ENCODE measurements at regions not wholly inside any gene's neighbourhood (a gene's known extent, or its start where the extent isn't known, plus 50 kb on each side); places are given as distances from the start of the nearest gene placed in this dataset.

DNA sequence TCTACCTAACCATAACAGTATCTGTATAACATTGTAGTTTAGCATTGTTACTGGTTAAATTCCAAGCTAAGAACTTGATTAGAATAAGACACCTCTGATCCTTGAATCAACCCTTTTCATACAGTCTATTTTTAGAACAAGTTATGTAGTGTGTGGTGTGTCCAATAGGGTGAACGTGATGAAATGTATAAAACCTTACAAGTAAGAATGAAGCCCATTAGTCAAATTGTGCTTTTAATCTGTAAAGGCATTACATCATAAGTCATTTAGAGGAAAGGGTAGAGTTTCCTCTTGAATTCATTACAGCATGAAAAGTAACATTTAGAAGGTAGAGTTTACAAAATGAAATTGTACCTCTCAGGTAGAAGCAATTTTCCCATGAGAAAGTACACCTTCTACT lies 479.2 kb downstream of the LTN1 start:
- TF ChIP-seq, protein P1, sequence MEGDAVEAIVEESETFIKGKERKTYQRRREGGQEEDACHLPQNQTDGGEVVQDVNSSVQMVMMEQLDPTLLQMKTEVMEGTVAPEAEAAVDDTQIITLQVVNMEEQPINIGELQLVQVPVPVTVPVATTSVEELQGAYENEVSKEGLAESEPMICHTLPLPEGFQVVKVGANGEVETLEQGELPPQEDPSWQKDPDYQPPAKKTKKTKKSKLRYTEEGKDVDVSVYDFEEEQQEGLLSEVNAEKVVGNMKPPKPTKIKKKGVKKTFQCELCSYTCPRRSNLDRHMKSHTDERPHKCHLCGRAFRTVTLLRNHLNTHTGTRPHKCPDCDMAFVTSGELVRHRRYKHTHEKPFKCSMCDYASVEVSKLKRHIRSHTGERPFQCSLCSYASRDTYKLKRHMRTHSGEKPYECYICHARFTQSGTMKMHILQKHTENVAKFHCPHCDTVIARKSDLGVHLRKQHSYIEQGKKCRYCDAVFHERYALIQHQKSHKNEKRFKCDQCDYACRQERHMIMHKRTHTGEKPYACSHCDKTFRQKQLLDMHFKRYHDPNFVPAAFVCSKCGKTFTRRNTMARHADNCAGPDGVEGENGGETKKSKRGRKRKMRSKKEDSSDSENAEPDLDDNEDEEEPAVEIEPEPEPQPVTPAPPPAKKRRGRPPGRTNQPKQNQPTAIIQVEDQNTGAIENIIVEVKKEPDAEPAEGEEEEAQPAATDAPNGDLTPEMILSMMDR (conservative IDR thresholded peaks at IDR 0.05; ENCODE audit: low read length), result no peak
- no peak for TF ChIP-seq EZH2phosphoT487 (IDR thresholded peaks at IDR 0.05; ENCODE audit: borderline replicate concordance)

All from Loucy (cell line).